ENCODE measurements at regions not wholly inside any gene's neighbourhood (a gene's known extent, or its start where the extent isn't known, plus 50 kb on each side); places are given as distances from the start of the nearest gene placed in this dataset.

GRCh38 chr3:68163062-68163461 lies 508.6 kb upstream of the SUCLG2 start:
- DNase-seq (ENCODE audit: low spot score), result no peak

- no peak for DNase-seq (ENCODE audit: low spot score)
Observed at GRCh38 chr3:68162644-68163043, 508.2 kb upstream of the SUCLG2 start.

- no peak for DNase-seq (ENCODE audit: low spot score)
Observed at GRCh38 chr3:68151359-68151758, 496.9 kb upstream of the SUCLG2 start.

- no peak for DNase-seq (ENCODE audit: low spot score)
Observed at GRCh38 chr3:68148447-68148846, 494.0 kb upstream of the SUCLG2 start.

- no peak for DNase-seq (ENCODE audit: low spot score)
Observed at GRCh38 chr3:68142441-68142840, 488.0 kb upstream of the SUCLG2 start.

GRCh38 chr3:68139897-68140296 lies 485.5 kb upstream of the SUCLG2 start:
- DNase-seq (ENCODE audit: low spot score), result no peak

GRCh38 chr3:68136411-68136810 lies 482.0 kb upstream of the SUCLG2 start:
- no peak for DNase-seq (ENCODE audit: low spot score)

GRCh38 chr3:68135067-68135466 lies 480.7 kb upstream of the SUCLG2 start:
- no peak for DNase-seq (ENCODE audit: low spot score)

GRCh38 chr3:68129065-68129464 lies 474.7 kb upstream of the SUCLG2 start:
- no peak for DNase-seq (ENCODE audit: low spot score)

- DNase-seq (ENCODE audit: low spot score), result no peak
Observed at GRCh38 chr3:68123231-68123630, 468.8 kb upstream of the SUCLG2 start.

- DNase-seq (ENCODE audit: low spot score), result no peak
Observed at GRCh38 chr3:68121287-68121686, 466.9 kb upstream of the SUCLG2 start.

- DNase-seq (ENCODE audit: low spot score), result no peak
Observed at GRCh38 chr3:68116580-68116979, 462.2 kb upstream of the SUCLG2 start.

GRCh38 chr3:68103811-68104210 lies 449.4 kb upstream of the SUCLG2 start:
- no peak for DNase-seq (ENCODE audit: low spot score)

GRCh38 chr3:68090571-68090970 lies 436.2 kb upstream of the SUCLG2 start:
- no peak for DNase-seq (ENCODE audit: low spot score)

- DNase-seq (ENCODE audit: low spot score), result no peak
Observed at GRCh38 chr3:68089572-68090011, 435.2 kb upstream of the SUCLG2 start.

GRCh38 chr3:68088636-68089035 lies 434.2 kb upstream of the SUCLG2 start:
- DNase-seq (ENCODE audit: low spot score), result no peak

GRCh38 chr3:68088216-68088615 lies 433.8 kb upstream of the SUCLG2 start:
- peak; percentile 19 for DNase-seq (ENCODE audit: low spot score)

GRCh38 chr3:68072062-68072461 lies 417.6 kb upstream of the SUCLG2 start:
- DNase-seq (ENCODE audit: low spot score), result no peak

GRCh38 chr3:68070186-68070585 lies 415.8 kb upstream of the SUCLG2 start:
- DNase-seq (ENCODE audit: low spot score), result no peak

- DNase-seq (ENCODE audit: low spot score), result no peak
Observed at GRCh38 chr3:68067314-68067713, 412.9 kb upstream of the SUCLG2 start.

- no peak for DNase-seq (ENCODE audit: low spot score)
Observed at GRCh38 chr3:68062926-68063325, 408.5 kb upstream of the SUCLG2 start.

- no peak for DNase-seq (ENCODE audit: low spot score)
Observed at GRCh38 chr3:68060910-68061309, 406.5 kb upstream of the SUCLG2 start.

- no peak for DNase-seq (ENCODE audit: low spot score)
Observed at GRCh38 chr3:68060191-68060590, 405.8 kb upstream of the SUCLG2 start.

GRCh38 chr3:68059628-68060152 lies 405.3 kb upstream of the SUCLG2 start:
- DNase-seq (ENCODE audit: low spot score), result no peak
